Liver (tissue), 3 donors: ENCODE measurements at regions not wholly inside any gene's neighbourhood (a gene's known extent, or its start where the extent isn't known, plus 50 kb on each side); places are given as distances from the start of the nearest gene placed in this dataset.

Experiments
- ATF3 ChIP-seq: IDR thresholded peaks from 2 replicates; pipeline ENCODE4 v1.6.1; 2016; ENCODE audit warnings: antibody characterized with exemption
- CTCF ChIP-seq: fragments of 150-350 bp; IDR thresholded peaks from 2 replicates; pipeline ENCODE4 v1.5.1; 2017; ENCODE audit warnings: improper control_type of control experiment, low read depth, low read length; ENCODE audit not compliant: missing input control
- EGR1 ChIP-seq, 2 donors: IDR thresholded peaks; 2 replicates each; pipeline ENCODE4 v1.6.1; 2016 to 2018; ENCODE audit warnings: antibody characterized with exemption in 2 of 2, low read depth in 2 of 2
- FOXA1 ChIP-seq: IDR thresholded peaks from 2 replicates; pipeline ENCODE4 v1.6.1; 2016; ENCODE audit warnings: antibody characterized with exemption
- HNF4A ChIP-seq, 2 donors: conservative IDR thresholded peaks; 2 replicates each; pipeline ENCODE4 v1.6.1; 2016; ENCODE audit warnings: antibody characterized with exemption in 2 of 2, mild to moderate bottlenecking in 2 of 2
- HNF4G ChIP-seq: IDR thresholded peaks from 2 replicates; pipeline ENCODE4 v1.6.1; 2016; ENCODE audit warnings: antibody characterized with exemption
- JUND ChIP-seq, 2 donors: IDR thresholded peaks; 2 replicates each; pipeline ENCODE4 v1.6.1; 2016; ENCODE audit warnings: antibody characterized with exemption in 2 of 2
- REST ChIP-seq: IDR thresholded peaks from 2 replicates; pipeline ENCODE4 v1.6.1; 2016; ENCODE audit warnings: antibody characterized with exemption, mild to moderate bottlenecking
- SP1 ChIP-seq: IDR thresholded peaks from 2 replicates; pipeline ENCODE4 v1.6.1; 2018; ENCODE audit warnings: antibody characterized with exemption, mild to moderate bottlenecking
- TAF1 ChIP-seq: conservative IDR thresholded peaks from 2 replicates; pipeline ENCODE4 v1.6.1; 2016; ENCODE audit warnings: antibody characterized with exemption, mild to moderate bottlenecking
- YY1 ChIP-seq: IDR thresholded peaks from 2 replicates; pipeline ENCODE4 v1.6.1; 2016; ENCODE audit warnings: antibody characterized with exemption, mild to moderate bottlenecking
- ZBTB33 ChIP-seq: IDR thresholded peaks from 2 replicates; pipeline ENCODE4 v1.6.1; 2016; ENCODE audit warnings: antibody characterized with exemption
- donor health status: healthy.
- donor health status: healthy.

- TF ChIP-seq CTCF (no peak), TAF1 (no peak), ZBTB33 (no peak), SP1 (no peak), ATF3 (no peak), JUND (IDR thresholded peaks at IDR 0.05) (no peak), FOXA1 (no peak), YY1 (no peak), HNF4A (conservative IDR thresholded peaks at IDR 0.05) (no peak), REST (no peak), EGR1 (IDR thresholded peaks at IDR 0.05; ENCODE audit: low read depth in 2 of 2) (no peak), HNF4G (no peak)
Observed at GRCh38 chr13:73820688-73821087, 313.5 kb downstream of the KLF12 start.
